ES-I3 (cell line): ENCODE measurements at regions not wholly inside any gene's neighbourhood (a gene's known extent, or its start where the extent isn't known, plus 50 kb on each side); places are given as distances from the start of the nearest gene placed in this dataset.

ENCODE experiments used
- H3K36me3 ChIP-seq: 2 replicates; pipeline ENCODE4 v1.6.1; 2013; ENCODE audit warnings: mild to moderate bottlenecking, low read length, control low read depth, moderate library complexity; ENCODE audit not compliant: insufficient read depth
- H3K4me1 ChIP-seq: 2 replicates; pipeline ENCODE4 v1.6.1; 2013; ENCODE audit warnings: mild to moderate bottlenecking, control low read depth, low read length; ENCODE audit not compliant: insufficient read depth
- H3K9ac ChIP-seq: 2 replicates; pipeline ENCODE4 v1.6.1; 2013; ENCODE audit warnings: low read depth, mild to moderate bottlenecking, low read length, moderate library complexity
- H3K9me3 ChIP-seq: 2 replicates; pipeline ENCODE4 v1.6.1; 2013; ENCODE audit warnings: mild to moderate bottlenecking, low read length, moderate library complexity; ENCODE audit not compliant: control insufficient read depth, insufficient read depth

GRCh38 chr6:15845492-15845891, 182.7 kb upstream of the DTNBP1 start:
- Histone ChIP-seq H3K4me1 (0 out of 2 replicates have a peak, but pooled peaks cover 8% of the 10 kb centered on the region), H3K36me3 (no peaks in the 10 kb centered on the region), H3K9me3 (no peaks in the 10 kb centered on the region)

GRCh38 chr6:15843764-15844163, 180.9 kb upstream of the DTNBP1 start:
- Histone ChIP-seq H3K9me3 (no peaks in the 10 kb centered on the region), H3K9ac (no peak overlapping the region), H3K4me1 (0 out of 2 replicates have a peak, but pooled peaks cover 5% of the 10 kb centered on the region), H3K36me3 (no peaks in the 10 kb centered on the region)

More at GRCh38 chr6:15845492-15845891, 182.7 kb upstream of the DTNBP1 start:
- H3K9ac ChIP-seq: no peak overlapping the region

- no peaks in the 10 kb centered on the region for H3K9me3 ChIP-seq
- H3K4me1 ChIP-seq: 0 out of 2 replicates have a peak, but pooled peaks cover 5% of the 10 kb centered on the region
- H3K9ac ChIP-seq: no peak overlapping the region
- no peaks in the 10 kb centered on the region for H3K36me3 ChIP-seq
Observed at GRCh38 chr6:15843226-15843625, 180.4 kb upstream of the DTNBP1 start.

GRCh38 chr6:15842727-15843117, 179.9 kb upstream of the DTNBP1 start:
- H3K9ac ChIP-seq: no peak overlapping the region
- H3K4me1 ChIP-seq: 0 out of 2 replicates have a peak, but pooled peaks cover 5% of the 10 kb centered on the region
- no peaks in the 10 kb centered on the region for H3K36me3 ChIP-seq
- no peaks in the 10 kb centered on the region for H3K9me3 ChIP-seq

GRCh38 chr6:15841937-15842726, 179.3 kb upstream of the DTNBP1 start:
- Histone ChIP-seq H3K9me3 (no peaks in the 10 kb centered on the region), H3K36me3 (no peaks in the 10 kb centered on the region), H3K4me1 (0 out of 2 replicates have a peak, but pooled peaks cover 5% of the 10 kb centered on the region), H3K9ac (no peak overlapping the region)

GRCh38 chr6:15839969-15840541, 177.2 kb upstream of the DTNBP1 start:
- H3K4me1 ChIP-seq: 0 out of 2 replicates have a peak, but pooled peaks cover 5% of the 10 kb centered on the region
- no peak overlapping the region for H3K9ac ChIP-seq
- H3K9me3 ChIP-seq: no peaks in the 10 kb centered on the region
- H3K36me3 ChIP-seq: no peaks in the 10 kb centered on the region

GRCh38 chr6:15837205-15837604, 174.4 kb upstream of the DTNBP1 start:
- Histone ChIP-seq H3K9me3 (no peaks in the 10 kb centered on the region), H3K36me3 (no peaks in the 10 kb centered on the region), H3K4me1 (no peaks in the 10 kb centered on the region), H3K9ac (no peak overlapping the region)

- H3K4me1 ChIP-seq: no peaks in the 10 kb centered on the region
- H3K9ac ChIP-seq: no peak overlapping the region
- no peaks in the 10 kb centered on the region for H3K36me3 ChIP-seq
- H3K9me3 ChIP-seq: no peaks in the 10 kb centered on the region
Observed at GRCh38 chr6:15832841-15833240, 170.0 kb upstream of the DTNBP1 start.

- Histone ChIP-seq H3K4me1 (no peaks in the 10 kb centered on the region), H3K9me3 (no peaks in the 10 kb centered on the region), H3K36me3 (no peaks in the 10 kb centered on the region), H3K9ac (no peak overlapping the region)
Observed at GRCh38 chr6:15829156-15829555, 166.3 kb upstream of the DTNBP1 start.

GRCh38 chr6:15827496-15828255, 164.8 kb upstream of the DTNBP1 start:
- no peaks in the 10 kb centered on the region for H3K4me1 ChIP-seq
- no peak overlapping the region for H3K9ac ChIP-seq
- H3K9me3 ChIP-seq: no peaks in the 10 kb centered on the region
- H3K36me3 ChIP-seq: no peaks in the 10 kb centered on the region

GRCh38 chr6:15826814-15827318, 164.0 kb upstream of the DTNBP1 start:
- no peak overlapping the region for H3K9ac ChIP-seq
- H3K9me3 ChIP-seq: no peaks in the 10 kb centered on the region
- H3K4me1 ChIP-seq: no peaks in the 10 kb centered on the region
- no peaks in the 10 kb centered on the region for H3K36me3 ChIP-seq

- Histone ChIP-seq H3K9me3 (no peaks in the 10 kb centered on the region), H3K4me1 (no peaks in the 10 kb centered on the region), H3K9ac (no peak overlapping the region), H3K36me3 (no peaks in the 10 kb centered on the region)
Observed at GRCh38 chr6:15825332-15825930, 162.6 kb upstream of the DTNBP1 start.

GRCh38 chr6:15824811-15825210, 162.0 kb upstream of the DTNBP1 start:
- no peaks in the 10 kb centered on the region for H3K4me1 ChIP-seq
- no peak overlapping the region for H3K9ac ChIP-seq
- no peaks in the 10 kb centered on the region for H3K9me3 ChIP-seq
- no peaks in the 10 kb centered on the region for H3K36me3 ChIP-seq

- Histone ChIP-seq H3K4me1 (no peaks in the 10 kb centered on the region), H3K9me3 (no peaks in the 10 kb centered on the region), H3K36me3 (no peaks in the 10 kb centered on the region), H3K9ac (no peak overlapping the region)
Observed at GRCh38 chr6:15823838-15824414, 161.1 kb upstream of the DTNBP1 start.
